Astrocyte (in vitro differentiated cells and primary cell): ENCODE measurements at regions not wholly inside any gene's neighbourhood (a gene's known extent, or its start where the extent isn't known, plus 50 kb on each side); places are given as distances from the start of the nearest gene placed in this dataset.

Experiments used
- CTCF ChIP-seq: IDR thresholded peaks from 2 replicates; pipeline ENCODE4 v1.5.1; 2011; ENCODE audit warnings: low read depth, mild to moderate bottlenecking, inconsistent platforms, low read length, moderate library complexity; ENCODE audit not compliant: insufficient read depth
- EZH2 ChIP-seq: IDR thresholded peaks from 2 replicates; pipeline ENCODE4 v1.6.1; 2012; ENCODE audit warnings: mild to moderate bottlenecking, low read length, inconsistent platforms; ENCODE audit not compliant: insufficient read depth

DNA sequence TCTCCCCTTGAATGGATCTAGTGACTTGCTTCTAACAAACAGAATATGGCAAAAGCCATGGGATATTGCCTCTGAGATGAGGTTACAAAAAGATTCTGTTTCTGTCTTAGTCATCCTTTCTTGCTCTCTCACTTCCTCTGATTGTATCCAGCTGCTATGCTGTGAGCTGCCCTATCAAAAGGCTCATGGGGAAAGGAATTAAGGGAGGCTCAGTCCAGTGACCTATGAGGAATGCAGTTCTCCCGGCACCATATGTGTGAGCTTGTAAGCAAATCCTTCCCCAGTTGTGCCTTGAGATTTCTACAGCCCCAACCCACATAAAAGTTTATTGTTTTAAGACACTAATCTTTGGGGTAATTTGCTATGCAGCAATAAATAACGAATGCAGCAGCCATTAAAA lies 183.1 kb downstream of the KLHL28 start:
- no peak for TF ChIP-seq CTCF
- no peak for TF ChIP-seq EZH2
